PC-3 (cell line): ENCODE measurements at regions not wholly inside any gene's neighbourhood (a gene's known extent, or its start where the extent isn't known, plus 50 kb on each side); places are given as distances from the start of the nearest gene placed in this dataset.

Source experiments
- CTCF ChIP-seq: fragments of 300-600 bp; sonication (generic); conservative IDR thresholded peaks from 2 replicates; pipeline ENCODE4 v1.5.1; 2017; ENCODE audit warnings: antibody characterized with exemption, low read depth, mild to moderate bottlenecking, low read length
- EZH2 ChIP-seq: fragments of 300-600 bp; sonication (generic); IDR thresholded peaks from one replicate; pipeline ENCODE4 v1.6.1; 2017; ENCODE audit warnings: antibody characterized with exemption, mild to moderate bottlenecking, low read length; ENCODE audit not compliant: unreplicated experiment

- TF ChIP-seq CTCF: no peak
- TF ChIP-seq EZH2: no peak
Observed at GRCh38 chr3:175916191-175916934, 1057.2 kb downstream of the NAALADL2 start.
